ENCODE measurements at regions not wholly inside any gene's neighbourhood (a gene's known extent, or its start where the extent isn't known, plus 50 kb on each side); places are given as distances from the start of the nearest gene placed in this dataset.

GRCh38 chr12:22835431-22835830, 210.5 kb downstream of the ETNK1 start:
- TF ChIP-seq CTCF (conservative IDR thresholded peaks at IDR 0.05; ENCODE audit: low read length) (no peak), EZH2phosphoT487 (IDR thresholded peaks at IDR 0.05; ENCODE audit: borderline replicate concordance) (no peak)

All from Loucy (cell line).